ENCODE measurements at regions not wholly inside any gene's neighbourhood (a gene's known extent, or its start where the extent isn't known, plus 50 kb on each side); places are given as distances from the start of the nearest gene placed in this dataset.
"Not testable (repeated sequence)": the region's sequence is repeated elsewhere in the genome, so short reads cannot be mapped to it uniquely, and the experiment has no call there.

GRCh38 chr15:75763635-75764600 lies 51.3 kb upstream of the CSPG4 start:
- DNase-seq: not testable (repeated sequence)

GRCh38 chr15:75763137-75763611 lies 50.5 kb upstream of the CSPG4 start:
- DNase-seq: no peak

All from T-helper 2 cell (primary cell).